HG03460 (cell line): ENCODE measurements at regions not wholly inside any gene's neighbourhood (a gene's known extent, or its start where the extent isn't known, plus 50 kb on each side); places are given as distances from the start of the nearest gene placed in this dataset.
"Not testable (repeated sequence)": the region's sequence is repeated elsewhere in the genome, so short reads cannot be mapped to it uniquely, and the experiment has no call there.

Source experiments
- ATAC-seq: cut with Tn5 transposase; IDR thresholded peaks from one replicate; pipeline ENCODE4 v1.9.1; 2021; ENCODE audit not compliant: unreplicated experiment

GRCh38 chr13:50378509-50379044 is 363.3 kb downstream of the KCNRG start:
- no peak for ATAC-seq

- ATAC-seq = no peak
Measured at GRCh38 chr13:50379584-50379983, 364.3 kb downstream of the KCNRG start.

- no peak for ATAC-seq
Measured at GRCh38 chr13:50380905-50381304, 365.7 kb downstream of the KCNRG start.

GRCh38 chr13:50382511-50382910 is 367.3 kb downstream of the KCNRG start:
- ATAC-seq = no peak

GRCh38 chr13:50382951-50383350 is 367.7 kb downstream of the KCNRG start:
- ATAC-seq = no peak

- no peak for ATAC-seq
Measured at GRCh38 chr13:50384724-50385123, 369.5 kb downstream of the KCNRG start.

GRCh38 chr13:50386541-50387050 is 371.4 kb downstream of the KCNRG start:
- ATAC-seq = no peak

GRCh38 chr13:50387051-50387581 is 371.9 kb downstream of the KCNRG start:
- no peak for ATAC-seq

GRCh38 chr13:50388481-50388880 is 373.2 kb downstream of the KCNRG start:
- ATAC-seq = no peak

GRCh38 chr13:50389726-50390125 is 374.5 kb downstream of the KCNRG start:
- no peak for ATAC-seq

- no peak for ATAC-seq
Measured at GRCh38 chr13:50390503-50391248, 375.4 kb downstream of the KCNRG start.

GRCh38 chr13:50392977-50393376 is 377.7 kb downstream of the KCNRG start:
- ATAC-seq = no peak

- no peak for ATAC-seq
Measured at GRCh38 chr13:50393628-50394027, 378.4 kb downstream of the KCNRG start.

- no peak for ATAC-seq
Measured at GRCh38 chr13:50396001-50396400, 380.8 kb downstream of the KCNRG start.

GRCh38 chr13:50396618-50397017 is 381.4 kb downstream of the KCNRG start:
- ATAC-seq = not testable (repeated sequence)

GRCh38 chr13:50400035-50400726 is 384.9 kb downstream of the KCNRG start:
- ATAC-seq = no peak

- no peak for ATAC-seq
Measured at GRCh38 chr13:50401049-50401505, 385.8 kb downstream of the KCNRG start.

GRCh38 chr13:50401721-50402465 is 386.6 kb downstream of the KCNRG start:
- no peak for ATAC-seq

- ATAC-seq = no peak
Measured at GRCh38 chr13:50403311-50403710, 388.1 kb downstream of the KCNRG start.

GRCh38 chr13:50404116-50404515 is 388.9 kb downstream of the KCNRG start:
- ATAC-seq = no peak

- ATAC-seq = no peak
Measured at GRCh38 chr13:50404769-50405168, 389.5 kb downstream of the KCNRG start.
